SU-DHL-6 (cell line): ENCODE measurements at regions not wholly inside any gene's neighbourhood (a gene's known extent, or its start where the extent isn't known, plus 50 kb on each side); places are given as distances from the start of the nearest gene placed in this dataset.

Experiments used
- EZH2phosphoT487 ChIP-seq: fragments of 200-600 bp; sonication (generic), shearing (Covaris generic); conservative IDR thresholded peaks from 2 replicates; pipeline ENCODE4 v1.6.1; 2018; ENCODE audit warnings: mild to moderate bottlenecking, antibody characterized with exemption, low read length, moderate library complexity, mixed read lengths
- TF ChIP-seq, protein P1 (sequence below): fragments of 200-600 bp; sonication (generic); IDR thresholded peaks from one replicate; pipeline ENCODE4 v1.5.1; 2017; ENCODE audit warnings: antibody characterized with exemption, mild to moderate bottlenecking, low read length, moderate library complexity; ENCODE audit not compliant: insufficient read depth, poor library complexity, severe bottlenecking

DNA sequence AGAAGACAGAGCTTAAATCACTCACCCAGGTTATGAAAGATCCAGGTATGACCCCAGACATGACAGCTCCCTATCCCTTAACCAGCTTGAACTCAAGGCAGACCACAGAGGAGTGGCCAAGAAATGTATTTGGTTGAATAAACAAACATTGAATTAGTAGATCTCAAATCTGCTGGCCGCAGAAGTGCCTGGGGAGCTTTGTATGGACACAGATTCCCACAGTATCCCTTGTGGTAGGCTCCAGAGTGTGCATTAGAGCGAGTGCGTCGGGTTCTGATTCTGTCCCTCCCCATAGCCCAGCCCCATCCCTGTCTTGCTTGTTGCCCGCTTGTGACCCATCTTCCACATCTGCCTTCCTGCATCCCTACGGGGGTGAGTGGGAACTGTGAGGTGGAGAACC, 118.8 kb upstream of the FOXF1 start:
- TF ChIP-seq, protein P1, sequence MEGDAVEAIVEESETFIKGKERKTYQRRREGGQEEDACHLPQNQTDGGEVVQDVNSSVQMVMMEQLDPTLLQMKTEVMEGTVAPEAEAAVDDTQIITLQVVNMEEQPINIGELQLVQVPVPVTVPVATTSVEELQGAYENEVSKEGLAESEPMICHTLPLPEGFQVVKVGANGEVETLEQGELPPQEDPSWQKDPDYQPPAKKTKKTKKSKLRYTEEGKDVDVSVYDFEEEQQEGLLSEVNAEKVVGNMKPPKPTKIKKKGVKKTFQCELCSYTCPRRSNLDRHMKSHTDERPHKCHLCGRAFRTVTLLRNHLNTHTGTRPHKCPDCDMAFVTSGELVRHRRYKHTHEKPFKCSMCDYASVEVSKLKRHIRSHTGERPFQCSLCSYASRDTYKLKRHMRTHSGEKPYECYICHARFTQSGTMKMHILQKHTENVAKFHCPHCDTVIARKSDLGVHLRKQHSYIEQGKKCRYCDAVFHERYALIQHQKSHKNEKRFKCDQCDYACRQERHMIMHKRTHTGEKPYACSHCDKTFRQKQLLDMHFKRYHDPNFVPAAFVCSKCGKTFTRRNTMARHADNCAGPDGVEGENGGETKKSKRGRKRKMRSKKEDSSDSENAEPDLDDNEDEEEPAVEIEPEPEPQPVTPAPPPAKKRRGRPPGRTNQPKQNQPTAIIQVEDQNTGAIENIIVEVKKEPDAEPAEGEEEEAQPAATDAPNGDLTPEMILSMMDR = no peak
- TF ChIP-seq EZH2phosphoT487 = no peak
